Prostate gland (tissue), 2 donors: ENCODE measurements at regions not wholly inside any gene's neighbourhood (a gene's known extent, or its start where the extent isn't known, plus 50 kb on each side); places are given as distances from the start of the nearest gene placed in this dataset.

Source experiments
- CTCF ChIP-seq, 4 experiments: fragments of 200-600 bp in 2 of 4; fragments of 450-650 bp in 2 of 4; sonication (generic) in 2 of 4; IDR thresholded peaks; 1 replicate in 3 of 4; 2 replicates in 1 of 4; pipeline ENCODE4 v1.5.1; 2016 to 2019; ENCODE audit warnings: antibody characterized with exemption in 4 of 4, mild to moderate bottlenecking in 2 of 4, moderate library complexity in 2 of 4
- POLR2A ChIP-seq: fragments of 450-650 bp; IDR thresholded peaks from one replicate; pipeline ENCODE4 v1.6.1; 2016; ENCODE audit warnings: antibody characterized with exemption, mild to moderate bottlenecking
- POLR2AphosphoS5 ChIP-seq: sonication (generic); formaldehyde crosslinking; IDR thresholded peaks from one replicate; pipeline ENCODE4 v1.6.1; 2017; ENCODE audit warnings: antibody characterized with exemption

GRCh38 chr10:20380401-20380800 lies 516.7 kb downstream of the NEBL start:
- TF ChIP-seq CTCF (IDR thresholded peaks at IDR 0.05) (no peak), POLR2A (no peak), POLR2AphosphoS5 (no peak)
